ENCODE measurements at regions not wholly inside any gene's neighbourhood (a gene's known extent, or its start where the extent isn't known, plus 50 kb on each side); places are given as distances from the start of the nearest gene placed in this dataset.
A peak's percentile ranks its signal among the peaks of the same experiment; 100 is the strongest.
"Not testable (repeated sequence)": the region's sequence is repeated elsewhere in the genome, so short reads cannot be mapped to it uniquely, and the experiment has no call there.

DNA sequence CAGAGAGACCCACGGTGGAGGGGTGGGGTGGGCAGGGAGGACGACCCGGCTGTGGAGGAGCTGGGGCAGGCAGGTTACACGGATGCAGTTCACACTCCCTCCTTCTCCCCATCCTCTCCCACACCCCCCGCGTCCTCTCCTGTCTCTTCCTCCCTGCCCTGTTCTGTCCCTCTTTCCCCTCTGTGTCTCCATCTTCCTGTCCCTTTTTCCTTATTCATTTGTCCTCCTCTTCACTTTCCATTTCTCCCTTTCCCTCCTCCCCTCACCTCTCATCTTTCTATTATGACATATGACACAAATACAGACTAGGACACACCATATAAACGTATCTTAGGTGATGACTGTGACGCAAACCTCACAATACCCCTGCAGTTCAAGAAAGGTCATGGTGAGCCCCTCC, 96.6 kb downstream of the SCGB2B2 start:
- Mint-ChIP-seq H3K36me3 (no peaks in the 10 kb centered on the region), H3K4me3 (no peak overlapping the region)

GRCh38 chr19:34580055-34580336, 97.0 kb downstream of the SCGB2B2 start:
- Mint-ChIP-seq H3K4me1 (no peaks in the 10 kb centered on the region), H3K36me3 (no peaks in the 10 kb centered on the region), H3K27me3 (peaks cover 9% of the 10 kb centered on the region), H3K4me3 (no peak overlapping the region), H3K27ac (no peak overlapping the region), H3K9me3 (ENCODE audit: low read depth) (peaks cover 4% of the 10 kb centered on the region)
- no peak for ATAC-seq
- peak; percentile 19 for DNase-seq
- CTCF ChIA-PET = no interaction called here

More for the DNA sequence above, 96.6 kb downstream of the SCGB2B2 start:
- DNase-seq (no peak), ATAC-seq (no peak)
- peaks cover 9% of the 10 kb centered on the region for H3K27me3 Mint-ChIP-seq
- no peaks in the 10 kb centered on the region for H3K4me1 Mint-ChIP-seq
- CTCF ChIA-PET = no interaction called here
- no peak overlapping the region for H3K27ac Mint-ChIP-seq
- H3K9me3 Mint-ChIP-seq (ENCODE audit: low read depth) = peaks cover 4% of the 10 kb centered on the region

DNA sequence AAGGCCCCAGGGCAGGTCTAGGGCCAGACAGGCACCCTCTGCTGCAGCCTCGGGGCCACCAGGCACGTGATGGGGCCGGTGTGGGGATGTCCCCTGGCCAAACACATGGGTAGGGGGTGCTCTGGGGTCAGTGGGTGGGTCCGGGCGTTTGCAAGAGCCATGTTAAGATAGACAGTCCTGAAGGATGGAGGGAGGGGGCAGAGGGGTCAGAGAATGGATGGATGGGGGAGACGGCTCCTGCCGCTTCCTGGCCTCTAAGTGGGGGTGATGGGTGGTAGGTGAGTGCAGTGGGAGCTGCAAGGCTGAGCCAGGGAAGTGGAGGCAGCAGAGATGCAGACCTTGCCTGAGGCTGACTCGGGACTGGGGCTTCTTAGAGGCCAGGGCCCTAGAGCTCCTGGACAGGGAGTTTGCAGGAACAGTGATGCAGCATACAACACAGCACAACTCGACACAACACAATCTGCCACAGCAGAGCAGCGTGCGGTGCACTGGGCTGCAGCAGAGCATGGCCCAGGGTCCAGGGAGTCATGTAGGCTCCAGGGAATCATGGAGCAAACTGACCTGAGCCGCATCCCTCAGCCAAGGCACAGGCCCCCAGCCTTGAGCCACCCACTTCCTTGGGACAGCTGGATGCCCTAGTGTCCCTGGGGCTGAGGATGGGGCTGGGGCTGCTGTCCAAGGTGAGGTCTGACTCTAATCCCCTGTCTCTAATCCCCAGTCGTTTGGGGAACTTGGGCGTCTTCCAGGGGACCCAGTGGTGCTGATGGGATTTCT, 97.5 kb downstream of the SCGB2B2 start:
- H3K4me3 Mint-ChIP-seq = no peak overlapping the region
- CTCF ChIA-PET = no interaction called here
- H3K27me3 Mint-ChIP-seq = peaks cover 9% of the 10 kb centered on the region
- peaks cover under 1% of the 10 kb centered on the region for H3K9me3 Mint-ChIP-seq (ENCODE audit: low read depth)
- ATAC-seq (no peak), DNase-seq (peak; percentile 27)
- no peaks in the 10 kb centered on the region for H3K4me1 Mint-ChIP-seq
- no peaks in the 10 kb centered on the region for H3K36me3 Mint-ChIP-seq
- no peak overlapping the region for H3K27ac Mint-ChIP-seq

GRCh38 chr19:34578751-34579150, 97.2 kb downstream of the WTIP start:
- DNase-seq (peak; percentile 28), ATAC-seq (no peak)
- CTCF ChIA-PET = no interaction called here
- Mint-ChIP-seq H3K4me3 (no peak overlapping the region), H3K36me3 (no peaks in the 10 kb centered on the region), H3K9me3 (ENCODE audit: low read depth) (no peaks in the 10 kb centered on the region), H3K27me3 (peaks cover 9% of the 10 kb centered on the region), H3K27ac (no peak overlapping the region), H3K4me1 (peaks cover 2% of the 10 kb centered on the region)

GRCh38 chr19:34578173-34578572, 96.6 kb downstream of the WTIP start:
- H3K27ac Mint-ChIP-seq = no peak overlapping the region
- ATAC-seq (no peak), DNase-seq (no peak)
- CTCF ChIA-PET = no interaction called here
- no peaks in the 10 kb centered on the region for H3K36me3 Mint-ChIP-seq
- peaks cover under 1% of the 10 kb centered on the region for H3K9me3 Mint-ChIP-seq (ENCODE audit: low read depth)
- H3K4me1 Mint-ChIP-seq = peaks cover 2% of the 10 kb centered on the region
- H3K4me3 Mint-ChIP-seq = no peak overlapping the region
- peaks cover 9% of the 10 kb centered on the region for H3K27me3 Mint-ChIP-seq

GRCh38 chr19:34577531-34578101, 96.1 kb downstream of the WTIP start:
- Mint-ChIP-seq H3K9me3 (ENCODE audit: low read depth) (peaks cover 5% of the 10 kb centered on the region), H3K27me3 (peaks cover 9% of the 10 kb centered on the region), H3K27ac (no peak overlapping the region), H3K36me3 (no peaks in the 10 kb centered on the region), H3K4me3 (no peak overlapping the region), H3K4me1 (peaks cover 2% of the 10 kb centered on the region)
- CTCF ChIA-PET = no interaction called here
- DNase-seq (peak; percentile 26), ATAC-seq (no peak)

- CTCF ChIA-PET = no interaction called here
- Mint-ChIP-seq H3K4me3 (no peak overlapping the region), H3K27me3 (peaks cover 9% of the 10 kb centered on the region), H3K4me1 (peaks cover 2% of the 10 kb centered on the region), H3K9me3 (ENCODE audit: low read depth) (peaks cover 7% of the 10 kb centered on the region), H3K36me3 (no peaks in the 10 kb centered on the region), H3K27ac (no peak overlapping the region)
- no peak for ATAC-seq
- DNase-seq = peak; percentile 28
These were observed 95.5 kb downstream of the WTIP start for GRCh38 chr19:34577056-34577455.

DNA sequence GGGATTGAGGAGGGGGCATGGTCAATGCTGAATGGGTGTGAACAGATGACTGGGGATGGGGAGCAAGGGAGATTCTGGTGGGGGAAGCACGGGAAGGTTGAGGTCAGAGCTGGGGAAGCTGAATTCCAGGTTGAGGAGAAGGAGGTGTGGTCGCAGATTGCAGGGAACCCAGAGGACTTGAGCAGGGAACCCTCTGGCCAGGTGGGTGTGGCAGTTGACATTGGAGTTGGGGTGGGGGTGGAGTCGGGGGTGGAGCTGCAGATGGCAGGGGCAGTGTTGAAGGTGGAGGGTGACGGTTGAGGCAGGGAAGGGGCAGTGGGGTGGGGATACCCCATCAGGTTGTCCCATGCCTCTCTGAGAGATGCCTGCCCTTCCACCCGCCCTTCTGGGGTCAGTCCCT, 94.7 kb downstream of the WTIP start:
- no peaks in the 10 kb centered on the region for H3K36me3 Mint-ChIP-seq
- DNase-seq = peak; percentile 7
- peaks cover 9% of the 10 kb centered on the region for H3K27me3 Mint-ChIP-seq
- peaks cover 2% of the 10 kb centered on the region for H3K4me1 Mint-ChIP-seq
- peaks cover 7% of the 10 kb centered on the region for H3K9me3 Mint-ChIP-seq (ENCODE audit: low read depth)
- no peak for ATAC-seq
- CTCF ChIA-PET = no interaction called here
- H3K4me3 Mint-ChIP-seq = no peak overlapping the region
- no peak overlapping the region for H3K27ac Mint-ChIP-seq

- Mint-ChIP-seq H3K27ac (no peak overlapping the region), H3K4me3 (no peak overlapping the region), H3K27me3 (peaks cover 9% of the 10 kb centered on the region), H3K36me3 (no peaks in the 10 kb centered on the region), H3K4me1 (peaks cover 2% of the 10 kb centered on the region), H3K9me3 (ENCODE audit: low read depth) (peaks cover 12% of the 10 kb centered on the region)
- ATAC-seq (no peak), DNase-seq (peak; percentile 22)
- CTCF ChIA-PET = no interaction called here
These were observed 93.6 kb downstream of the WTIP start for GRCh38 chr19:34575206-34575605.

DNA sequence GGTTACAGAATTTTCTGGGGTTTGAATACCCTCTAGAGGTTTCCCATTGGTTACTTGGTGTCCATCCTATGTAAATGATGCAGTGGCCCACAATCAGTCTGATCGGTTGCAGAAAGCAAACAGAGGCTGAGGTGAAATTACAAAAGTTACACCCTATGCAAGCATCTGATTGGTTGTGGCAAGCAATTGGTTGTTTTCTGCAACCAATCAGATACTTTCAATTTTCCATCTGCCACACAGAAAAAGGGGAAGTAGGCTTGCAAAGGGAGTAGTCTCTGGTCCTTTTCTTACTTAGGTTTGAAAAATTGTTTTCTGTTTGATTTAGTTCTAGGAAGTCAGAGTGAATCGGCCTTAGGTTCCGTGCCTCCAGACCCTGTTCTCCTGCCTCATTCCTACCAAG, 93.1 kb downstream of the WTIP start:
- Mint-ChIP-seq H3K4me3 (no peak overlapping the region), H3K27ac (no peak overlapping the region), H3K27me3 (peaks cover 9% of the 10 kb centered on the region), H3K9me3 (ENCODE audit: low read depth) (peaks cover 12% of the 10 kb centered on the region), H3K4me1 (peaks cover 2% of the 10 kb centered on the region), H3K36me3 (no peaks in the 10 kb centered on the region)
- DNase-seq (no peak), ATAC-seq (no peak)
- CTCF ChIA-PET = no interaction called here

GRCh38 chr19:34573226-34573864, 91.8 kb downstream of the WTIP start:
- Mint-ChIP-seq H3K4me1 (peaks cover 2% of the 10 kb centered on the region), H3K27ac (no peak overlapping the region), H3K4me3 (no peak overlapping the region), H3K9me3 (ENCODE audit: low read depth) (peaks cover 18% of the 10 kb centered on the region), H3K36me3 (peaks cover 3% of the 10 kb centered on the region), H3K27me3 (peaks cover 9% of the 10 kb centered on the region)
- CTCF ChIA-PET = no interaction called here
- no peak for ATAC-seq
- DNase-seq = no peak

DNA sequence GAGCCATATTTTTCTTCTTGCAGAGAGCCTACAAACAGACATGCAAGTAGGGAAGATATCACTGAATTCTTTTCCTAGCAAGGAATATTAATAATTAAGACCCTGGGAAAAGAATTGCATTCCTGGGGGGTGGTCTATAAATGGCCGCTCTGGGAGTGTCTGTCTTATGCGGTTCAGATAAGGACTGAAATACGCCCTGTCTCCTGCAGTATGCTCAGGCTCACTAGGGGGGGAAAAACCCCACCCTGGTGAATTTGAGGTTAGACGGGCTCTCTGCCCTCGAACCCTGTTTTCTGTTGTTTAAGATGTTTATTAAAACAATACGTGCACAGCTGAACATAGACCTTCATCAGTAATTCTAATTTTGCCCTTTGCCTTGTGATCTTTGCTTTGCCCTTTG, 88.6 kb downstream of the WTIP start:
- H3K4me1 Mint-ChIP-seq, H3K4me3 Mint-ChIP-seq, ATAC-seq, DNase-seq, CTCF ChIA-PET, H3K27ac Mint-ChIP-seq, H3K36me3 Mint-ChIP-seq, H3K27me3 Mint-ChIP-seq: not testable (repeated sequence)
- peaks cover 20% of the 10 kb centered on the region for H3K9me3 Mint-ChIP-seq (ENCODE audit: low read depth)

GRCh38 chr19:34562344-34562743, 80.8 kb downstream of the WTIP start:
- DNase-seq; ATAC-seq; H3K4me3 Mint-ChIP-seq; CTCF ChIA-PET; H3K27ac Mint-ChIP-seq; H3K9me3 Mint-ChIP-seq (ENCODE audit: low read depth); H3K4me1 Mint-ChIP-seq; H3K27me3 Mint-ChIP-seq; H3K36me3 Mint-ChIP-seq: not testable (repeated sequence)
